CD14-positive monocyte (primary cell): ENCODE measurements at regions not wholly inside any gene's neighbourhood (a gene's known extent, or its start where the extent isn't known, plus 50 kb on each side); places are given as distances from the start of the nearest gene placed in this dataset.

Experiments
- DNase-seq, 3 donors: peaks; one replicate each; pipeline ENCODE4 v3.0.0-alpha.2; 2011 to 2022
- H2AFZ ChIP-seq: 2 replicates; pipeline ENCODE4 v1.6.0; 2012; ENCODE audit warnings: mild to moderate bottlenecking, low read depth, low read length, inconsistent platforms; ENCODE audit not compliant: insufficient read depth, poor library complexity, severe bottlenecking
- H3K27ac ChIP-seq, 2 donors: 1 replicate in 1 of 2; 2 replicates in 1 of 2; pipeline ENCODE4 v1.5.1; 2012 to 2013; ENCODE audit warnings: low read length in 2 of 2, control low read depth in 1 of 2, inconsistent platforms in 1 of 2, low read depth in 1 of 2, mild to moderate bottlenecking in 1 of 2
- H3K27me3 ChIP-seq, 2 donors: one replicate each; pipeline versions ENCODE4 v1.6.0 to v1.6.1; 2011 to 2013; ENCODE audit warnings: low read length in 2 of 2; ENCODE audit not compliant: control insufficient read depth in 2 of 2, insufficient read depth in 2 of 2
- H3K36me3 ChIP-seq, 2 donors: replicated peaks in 1 of 2; 1 replicate in 1 of 2; 2 replicates in 1 of 2; pipeline versions ENCODE4 v1.5.1 to v1.6.1; 2012 to 2013; ENCODE audit warnings: low read length in 2 of 2, control low read depth in 1 of 2, inconsistent platforms in 1 of 2, mild to moderate bottlenecking in 1 of 2; ENCODE audit not compliant: insufficient read depth in 2 of 2, control insufficient read depth in 1 of 2
- H3K4me1 ChIP-seq, 2 donors: 1 replicate in 1 of 2; 2 replicates in 1 of 2; pipeline versions ENCODE4 v1.5.1 to v1.6.1; 2012 to 2013; ENCODE audit warnings: low read length in 2 of 2, control low read depth in 1 of 2, inconsistent platforms in 1 of 2, mild to moderate bottlenecking in 1 of 2, moderate library complexity in 1 of 2; ENCODE audit not compliant: insufficient read depth in 2 of 2, control insufficient read depth in 1 of 2
- H3K4me2 ChIP-seq: replicated peaks from 2 replicates; pipeline ENCODE3; 2012; ENCODE audit warnings: low read length, moderate library complexity, mild to moderate bottlenecking; ENCODE audit not compliant: poor library complexity, severe bottlenecking; ENCODE audit errors: extremely low read depth
- H3K4me3 ChIP-seq, 3 experiments: fragments of 200-600 bp in 1 of 3; sonication (generic) in 1 of 3; replicated peaks in 1 of 3; 1 replicate in 2 of 3; 2 replicates in 1 of 3; pipeline ENCODE4 v1.5.1; 2011 to 2013; ENCODE audit warnings: low read length in 3 of 3, mild to moderate bottlenecking in 3 of 3, control low read depth in 2 of 3, low read depth in 2 of 3, inconsistent platforms in 1 of 3, moderate library complexity in 1 of 3
- H3K79me2 ChIP-seq: 2 replicates; pipeline ENCODE4 v1.6.0; 2012; ENCODE audit warnings: mild to moderate bottlenecking, control low read depth, inconsistent platforms, low read length, moderate library complexity; ENCODE audit not compliant: insufficient read depth
- H3K9ac ChIP-seq: 2 replicates; pipeline ENCODE4 v1.6.0; 2017; ENCODE audit warnings: low read length, mild to moderate bottlenecking; ENCODE audit not compliant: insufficient read depth, poor library complexity, severe bottlenecking
- H3K9me3 ChIP-seq, 2 donors: replicated peaks in 1 of 2; 1 replicate in 1 of 2; 2 replicates in 1 of 2; pipeline versions ENCODE4 v1.5.1 to v1.6.1; 2012 to 2013; ENCODE audit warnings: low read length in 2 of 2, control low read depth in 1 of 2; ENCODE audit not compliant: control insufficient read depth in 1 of 2, insufficient read depth in 1 of 2
- H4K20me1 ChIP-seq: 2 replicates; pipeline ENCODE4 v1.6.0; 2012; ENCODE audit warnings: mild to moderate bottlenecking, low read length, control low read depth, moderate library complexity; ENCODE audit not compliant: insufficient read depth
- H3K27ac Mint-ChIP-seq, 7 donors: one replicate each; pipeline ENCODE4 v1.8.0; 2020; ENCODE audit warnings: mild to moderate bottlenecking in 7 of 7, mixed read lengths in 7 of 7, moderate library complexity in 6 of 7, inconsistent platforms in 2 of 7
- H3K27me3 Mint-ChIP-seq, 3 donors: one replicate each; pipeline ENCODE4 v1.8.0; 2021 to 2022; ENCODE audit warnings: low read depth in 3 of 3, mild to moderate bottlenecking in 3 of 3, mixed read lengths in 3 of 3, moderate library complexity in 3 of 3, inconsistent platforms in 1 of 3
- H3K36me3 Mint-ChIP-seq, 2 donors: one replicate each; pipeline ENCODE4 v1.8.0; 2020; ENCODE audit warnings: mixed read lengths in 2 of 2, inconsistent platforms in 1 of 2, mild to moderate bottlenecking in 1 of 2
- H3K4me1 Mint-ChIP-seq: one replicate; pipeline ENCODE4 v1.8.0; 2020; ENCODE audit warnings: mild to moderate bottlenecking, mixed read lengths
- H3K4me3 Mint-ChIP-seq, 2 donors: one replicate each; pipeline ENCODE4 v1.8.0; 2020; ENCODE audit warnings: mild to moderate bottlenecking in 2 of 2, mixed read lengths in 2 of 2, moderate library complexity in 1 of 2
- H3K9me3 Mint-ChIP-seq, 7 donors: one replicate each; pipeline ENCODE4 v1.8.0; 2020 to 2022; ENCODE audit warnings: mixed read lengths in 7 of 7, mild to moderate bottlenecking in 6 of 7, moderate library complexity in 6 of 7, inconsistent platforms in 2 of 7
- CTCF ChIP-seq: fragments of 200-600 bp; IDR thresholded peaks from one replicate; pipeline ENCODE4 v1.8.0; 2022; ENCODE audit warnings: antibody characterized with exemption, mild to moderate bottlenecking
- WGBS: methylation state at CpG from one replicate; pipeline ENCODE4 v1.1.5; 2013; ENCODE audit warnings: missing lambda C conversion rate; ENCODE audit not compliant: insufficient coverage; 5-methylcytosine and 5-hydroxymethylcytosine counted together
- intact Hi-C, 2 donors: fragments of 100-400 bp; cut with micrococcal nuclease; formaldehyde crosslinking; loops; one replicate each; pipeline versions ENCODE4 v1.15.0 to v1.15.1; 2023

DNA sequence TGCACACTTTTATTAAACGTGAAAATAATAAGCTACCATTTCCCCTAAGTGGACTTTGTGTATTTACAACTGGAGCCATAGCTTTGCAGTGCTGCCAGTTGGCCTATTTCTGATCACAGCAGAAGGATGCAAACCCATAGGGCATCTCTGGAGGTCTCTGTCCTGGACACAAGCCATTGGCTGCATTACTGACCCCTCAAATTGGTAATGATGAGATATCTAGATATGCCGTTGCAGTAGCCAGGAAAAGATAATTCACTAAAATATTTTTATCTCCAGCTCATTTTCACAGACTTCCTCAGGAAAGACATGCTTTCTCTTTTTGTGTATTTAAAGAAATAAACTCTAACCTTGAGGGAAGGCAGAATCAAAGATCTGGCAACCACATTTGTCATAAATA is 182.5 kb downstream of the TDRD15 start:
- no peaks in the 10 kb centered on the region for H3K79me2 ChIP-seq
- no peak for DNase-seq
- no peak overlapping the region for H3K27ac Mint-ChIP-seq
- no peaks in the 10 kb centered on the region for H3K36me3 Mint-ChIP-seq
- no peak overlapping the region for H3K4me3 ChIP-seq
- H4K20me1 ChIP-seq, result no peaks in the 10 kb centered on the region
- H3K9ac ChIP-seq, result no peak overlapping the region
- no peaks in the 10 kb centered on the region for H3K4me1 ChIP-seq
- intact Hi-C loops, result no loop called here
- H3K27me3 Mint-ChIP-seq, result peaks cover 0 to 2% (median 1%) of the 10 kb centered on the region in 3 donors
- H3K4me1 Mint-ChIP-seq, result no peaks in the 10 kb centered on the region
- no peaks in the 10 kb centered on the region for H3K9me3 ChIP-seq
- H2AFZ ChIP-seq, result no peak overlapping the region
- H3K36me3 ChIP-seq, result no peaks in the 10 kb centered on the region
- H3K4me2 ChIP-seq, result no peak overlapping the region
- H3K27ac ChIP-seq, result no peak overlapping the region
- TF ChIP-seq CTCF, result no peak
- no peaks in the 10 kb centered on the region for H3K9me3 Mint-ChIP-seq
- no CpG with 5 or more reads among the region's 2 CpGs for WGBS
- H3K4me3 Mint-ChIP-seq, result no peak overlapping the region
- peaks cover 0 to 2% of the 10 kb centered on the region in 2 donors for H3K27me3 ChIP-seq

DNA sequence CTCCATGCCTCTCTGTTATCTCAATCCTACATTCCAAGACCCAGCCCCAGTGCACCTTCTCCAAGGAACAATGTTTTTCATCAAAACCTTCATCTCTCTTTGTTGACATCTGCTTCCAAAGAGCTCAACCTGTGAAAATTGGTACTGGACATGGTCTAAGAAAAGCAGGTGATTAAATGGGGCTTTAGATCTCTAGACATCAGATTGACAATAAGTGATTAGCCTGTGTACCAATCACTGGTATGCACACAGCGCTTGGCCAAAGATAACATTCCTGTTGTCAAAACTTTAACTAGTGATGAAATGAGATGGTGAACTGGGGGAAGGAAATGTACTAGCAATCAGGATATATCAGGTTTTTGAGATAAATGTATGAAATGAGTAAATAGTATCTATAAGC is 183.3 kb downstream of the TDRD15 start:
- no peak overlapping the region for H3K4me3 Mint-ChIP-seq
- H3K9me3 Mint-ChIP-seq, result no peaks in the 10 kb centered on the region
- Histone ChIP-seq H3K27ac (no peak overlapping the region), H2AFZ (no peak overlapping the region), H3K4me1 (no peaks in the 10 kb centered on the region), H3K79me2 (no peaks in the 10 kb centered on the region), H3K27me3 (peaks cover 0 to 2% of the 10 kb centered on the region in 2 donors), H4K20me1 (no peaks in the 10 kb centered on the region), H3K9ac (no peak overlapping the region), H3K4me2 (no peak overlapping the region), H3K9me3 (no peaks in the 10 kb centered on the region), H3K4me3 (no peak overlapping the region), H3K36me3 (no peaks in the 10 kb centered on the region)
- no CpG with 5 or more reads among the region's 1 CpG for WGBS
- H3K27me3 Mint-ChIP-seq, result peaks cover 0 to 1% (median 0%) of the 10 kb centered on the region in 3 donors
- no peak overlapping the region for H3K27ac Mint-ChIP-seq
- no peak for TF ChIP-seq CTCF
- intact Hi-C loops, result no loop called here
- H3K4me1 Mint-ChIP-seq, result peaks cover 4% of the 10 kb centered on the region
- no peaks in the 10 kb centered on the region for H3K36me3 Mint-ChIP-seq
- DNase-seq, result no peak
